WTC11 (cell line): ENCODE measurements at regions not wholly inside any gene's neighbourhood (a gene's known extent, or its start where the extent isn't known, plus 50 kb on each side); places are given as distances from the start of the nearest gene placed in this dataset.

Experiments used
- ATAC-seq: fragments of 200-7000 bp; cut with Tn5 transposase; 2 replicates; pipeline ENCODE4 v1.10.0; 2021; ENCODE audit warnings: mild to moderate bottlenecking, moderate library complexity
- CTCF ChIA-PET: fragments of 300-600 bp; sonication (Branson Sonifier 250); formaldehyde crosslinking; loops from one replicate; lab custom pipeline; 2021; ENCODE audit warnings: antibody characterized with exemption; lab: Charles Lee
- POLR2A ChIA-PET: fragments of 350-600 bp; sonication (Branson Sonifier 250); formaldehyde crosslinking; loops from one replicate; lab custom pipeline; 2021; ENCODE audit warnings: antibody characterized with exemption; lab: Charles Lee
- DNase-seq: peaks from one replicate; pipeline ENCODE4 v3.0.0; 2021; ENCODE audit warnings: low spot score
- H3K27ac Mint-ChIP-seq: 2 replicates; pipeline ENCODE4 v1.8.0; 2021; ENCODE audit warnings: mixed read lengths
- H3K27me3 Mint-ChIP-seq: 2 replicates; pipeline ENCODE4 v1.8.0; 2021; ENCODE audit warnings: low read depth, mild to moderate bottlenecking, moderate library complexity, mixed read lengths
- H3K36me3 Mint-ChIP-seq: 2 replicates; pipeline ENCODE4 v1.8.0; 2021; ENCODE audit warnings: mixed read lengths
- H3K4me1 Mint-ChIP-seq: 2 replicates; pipeline ENCODE4 v1.8.0; 2022; ENCODE audit warnings: mixed read lengths
- H3K4me3 Mint-ChIP-seq: 2 replicates; pipeline ENCODE4 v1.8.0; 2021; ENCODE audit warnings: mild to moderate bottlenecking, moderate library complexity, mixed read lengths
- H3K9me3 Mint-ChIP-seq: 2 replicates; pipeline ENCODE4 v1.8.0; 2021; ENCODE audit warnings: mixed read lengths
- ATF2 ChIP-seq: sonication (generic); formaldehyde crosslinking; IDR thresholded peaks from 2 replicates; pipeline ENCODE4 v1.8.1; 2022; ENCODE audit warnings: low read depth, missing genetic modification reagents, borderline replicate concordance
- CTCF ChIP-seq: fragments of 200-600 bp; IDR thresholded peaks from 2 replicates; pipeline ENCODE4 v1.8.0; 2022; ENCODE audit warnings: antibody characterized with exemption
- ELF4 ChIP-seq: sonication (generic); formaldehyde crosslinking; IDR thresholded peaks from 2 replicates; pipeline ENCODE4 v1.8.1; 2022; ENCODE audit warnings: low read depth, mild to moderate bottlenecking, moderate library complexity, missing genetic modification reagents
- EMX1 ChIP-seq: fragments of 250-450 bp; sonication (Bioruptor Pico); IDR thresholded peaks from 2 replicates; pipeline ENCODE4 v1.8.0; 2021; ENCODE audit warnings: mild to moderate bottlenecking
- ESRRA ChIP-seq: sonication (generic); formaldehyde crosslinking; IDR thresholded peaks from 2 replicates; pipeline ENCODE4 v1.8.1; 2022; ENCODE audit warnings: mild to moderate bottlenecking, missing genetic modification reagents, borderline replicate concordance
- FOXK1 ChIP-seq: sonication (generic); formaldehyde crosslinking; IDR thresholded peaks from 2 replicates; pipeline ENCODE4 v1.8.0; 2022; ENCODE audit warnings: mild to moderate bottlenecking, moderate library complexity, missing genetic modification reagents
- FOXP1 ChIP-seq: sonication (generic); formaldehyde crosslinking; IDR thresholded peaks from 2 replicates; pipeline ENCODE4 v1.8.0; 2022; ENCODE audit warnings: missing genetic modification reagents, mild to moderate bottlenecking, moderate library complexity, borderline replicate concordance
- HMGA2 ChIP-seq: fragments of 250-450 bp; sonication (Bioruptor Pico); IDR thresholded peaks from 2 replicates; pipeline ENCODE4 v1.4.0; 2021; ENCODE audit warnings: mild to moderate bottlenecking, moderate library complexity
- IRF2 ChIP-seq: sonication (generic); formaldehyde crosslinking; IDR thresholded peaks from 2 replicates; pipeline ENCODE4 v1.8.0; 2022; ENCODE audit warnings: low read depth, missing genetic modification reagents, borderline replicate concordance
- KAT7 ChIP-seq: sonication (generic); formaldehyde crosslinking; IDR thresholded peaks from 2 replicates; pipeline ENCODE4 v1.8.1; 2023; ENCODE audit warnings: missing genetic modification reagents, mild to moderate bottlenecking, borderline replicate concordance
- MXD4 ChIP-seq: fragments of 250-450 bp; sonication (Bioruptor Pico); IDR thresholded peaks from 2 replicates; pipeline ENCODE4 v1.8.0; 2021; ENCODE audit warnings: mild to moderate bottlenecking, moderate library complexity, borderline replicate concordance
- NR1H2 ChIP-seq: sonication (generic); formaldehyde crosslinking; IDR thresholded peaks from 2 replicates; pipeline ENCODE4 v1.9.0; 2021; ENCODE audit warnings: mild to moderate bottlenecking, moderate library complexity, missing genetic modification reagents
- NR3C1 ChIP-seq: sonication (generic); formaldehyde crosslinking; conservative IDR thresholded peaks from 2 replicates; pipeline ENCODE4 v1.8.1; 2023; ENCODE audit warnings: low read depth, mild to moderate bottlenecking, missing genetic modification reagents
- RORB ChIP-seq: fragments of 250-450 bp; sonication (Bioruptor Pico); IDR thresholded peaks from 2 replicates; pipeline ENCODE4 v1.9.0; 2021; ENCODE audit warnings: mild to moderate bottlenecking
- SMAD3 ChIP-seq: sonication (generic); formaldehyde crosslinking; IDR thresholded peaks from 2 replicates; pipeline ENCODE4 v1.8.0; 2022; ENCODE audit warnings: missing genetic modification reagents, mild to moderate bottlenecking, borderline replicate concordance
- SOX15 ChIP-seq: fragments of 250-450 bp; sonication (Bioruptor Pico); IDR thresholded peaks from 2 replicates; pipeline ENCODE4 v1.9.0; 2021; ENCODE audit warnings: mild to moderate bottlenecking
- TEAD1 ChIP-seq: sonication (generic); formaldehyde crosslinking; IDR thresholded peaks from 2 replicates; pipeline ENCODE4 v1.8.0; 2022; ENCODE audit warnings: mild to moderate bottlenecking, missing genetic modification reagents
- TEAD4 ChIP-seq: sonication (generic); formaldehyde crosslinking; IDR thresholded peaks from 2 replicates; pipeline ENCODE4 v1.8.0; 2022; ENCODE audit warnings: mild to moderate bottlenecking, missing genetic modification reagents
- ZNF138 ChIP-seq: sonication (generic); formaldehyde crosslinking; conservative IDR thresholded peaks from 2 replicates; pipeline ENCODE4 v1.8.1; 2022; ENCODE audit warnings: mild to moderate bottlenecking, moderate library complexity, missing genetic modification reagents
- ZNF423 ChIP-seq: fragments of 250-450 bp; sonication (Bioruptor Pico); IDR thresholded peaks from 2 replicates; pipeline ENCODE4 v2.1.2; 2022; ENCODE audit warnings: mild to moderate bottlenecking, moderate library complexity
- TF ChIP-seq, protein P1 (sequence below): fragments of 250-450 bp; sonication (Bioruptor Pico); IDR thresholded peaks from 2 replicates; pipeline ENCODE4 v1.9.0; 2021; ENCODE audit warnings: moderate library complexity, mild to moderate bottlenecking, inconsistent platforms, borderline replicate concordance
- TF ChIP-seq, protein P2 (sequence below): sonication (generic); formaldehyde crosslinking; IDR thresholded peaks from 2 replicates; pipeline ENCODE4 v1.8.1; 2022; ENCODE audit warnings: mild to moderate bottlenecking, moderate library complexity, missing genetic modification reagents
- TF ChIP-seq, protein P3 (sequence below): sonication (generic); formaldehyde crosslinking; IDR thresholded peaks from 2 replicates; pipeline ENCODE4 v1.8.1; 2023; ENCODE audit warnings: mild to moderate bottlenecking, missing genetic modification reagents
- TF ChIP-seq, protein P4 (sequence below): sonication (generic); formaldehyde crosslinking; IDR thresholded peaks from 2 replicates; pipeline ENCODE4 v1.8.1; 2023; ENCODE audit warnings: mild to moderate bottlenecking, missing genetic modification reagents, borderline replicate concordance

- ATAC-seq (no peak), DNase-seq (no peak)
- Mint-ChIP-seq H3K9me3 (peaks cover 5% of the 10 kb centered on the region; the same call in 1 of the 2 replicates), H3K4me1 (0 out of 2 replicates have a peak, but pooled peaks cover 5% of the 10 kb centered on the region), H3K36me3 (no peaks in the 10 kb centered on the region), H3K27me3 (no peaks in the 10 kb centered on the region), H3K4me3 (no peak overlapping the region), H3K27ac (no peak overlapping the region)
- TF ChIP-seq, protein P1, sequence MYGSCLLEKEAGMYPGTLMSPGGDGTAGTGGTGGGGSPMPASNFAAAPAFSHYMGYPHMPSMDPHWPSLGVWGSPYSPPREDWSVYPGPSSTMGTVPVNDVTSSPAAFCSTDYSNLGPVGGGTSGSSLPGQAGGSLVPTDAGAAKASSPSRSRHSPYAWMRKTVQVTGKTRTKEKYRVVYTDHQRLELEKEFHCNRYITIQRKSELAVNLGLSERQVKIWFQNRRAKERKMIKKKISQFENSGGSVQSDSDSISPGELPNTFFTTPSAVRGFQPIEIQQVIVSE (CRISPR knock-in tag), result no peak
- TF ChIP-seq MXD4 (CRISPR knock-in tag) (no peak), TEAD1 (CRISPR knock-in tag) (no peak), ELF4 (no peak), IRF2 (CRISPR knock-in tag) (no peak), FOXP1 (CRISPR knock-in tag) (no peak), NR1H2 (CRISPR knock-in tag) (no peak), ZNF423 (CRISPR knock-in tag) (no peak), CTCF (no peak), EMX1 (CRISPR knock-in tag) (no peak), ESRRA (CRISPR knock-in tag) (no peak), RORB (no peak)
- TF ChIP-seq, protein P2, sequence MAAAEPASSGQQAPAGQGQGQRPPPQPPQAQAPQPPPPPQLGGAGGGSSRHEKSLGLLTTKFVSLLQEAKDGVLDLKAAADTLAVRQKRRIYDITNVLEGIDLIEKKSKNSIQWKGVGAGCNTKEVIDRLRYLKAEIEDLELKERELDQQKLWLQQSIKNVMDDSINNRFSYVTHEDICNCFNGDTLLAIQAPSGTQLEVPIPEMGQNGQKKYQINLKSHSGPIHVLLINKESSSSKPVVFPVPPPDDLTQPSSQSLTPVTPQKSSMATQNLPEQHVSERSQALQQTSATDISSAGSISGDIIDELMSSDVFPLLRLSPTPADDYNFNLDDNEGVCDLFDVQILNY (CRISPR knock-in tag), result no peak
- TF ChIP-seq, protein P3, sequence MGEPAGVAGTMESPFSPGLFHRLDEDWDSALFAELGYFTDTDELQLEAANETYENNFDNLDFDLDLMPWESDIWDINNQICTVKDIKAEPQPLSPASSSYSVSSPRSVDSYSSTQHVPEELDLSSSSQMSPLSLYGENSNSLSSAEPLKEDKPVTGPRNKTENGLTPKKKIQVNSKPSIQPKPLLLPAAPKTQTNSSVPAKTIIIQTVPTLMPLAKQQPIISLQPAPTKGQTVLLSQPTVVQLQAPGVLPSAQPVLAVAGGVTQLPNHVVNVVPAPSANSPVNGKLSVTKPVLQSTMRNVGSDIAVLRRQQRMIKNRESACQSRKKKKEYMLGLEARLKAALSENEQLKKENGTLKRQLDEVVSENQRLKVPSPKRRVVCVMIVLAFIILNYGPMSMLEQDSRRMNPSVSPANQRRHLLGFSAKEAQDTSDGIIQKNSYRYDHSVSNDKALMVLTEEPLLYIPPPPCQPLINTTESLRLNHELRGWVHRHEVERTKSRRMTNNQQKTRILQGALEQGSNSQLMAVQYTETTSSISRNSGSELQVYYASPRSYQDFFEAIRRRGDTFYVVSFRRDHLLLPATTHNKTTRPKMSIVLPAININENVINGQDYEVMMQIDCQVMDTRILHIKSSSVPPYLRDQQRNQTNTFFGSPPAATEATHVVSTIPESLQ (CRISPR knock-in tag), result no peak
- ChIA-PET CTCF (no interaction called here), POLR2A (no interaction called here)
Observed at GRCh38 chr13:83702021-83702420, 180.3 kb downstream of the SLITRK1 start.

- TF ChIP-seq KAT7 (CRISPR knock-in tag) (no peak), SMAD3 (CRISPR knock-in tag) (no peak), NR3C1 (CRISPR knock-in tag) (no peak), HMGA2 (CRISPR knock-in tag) (no peak), IRF2 (CRISPR knock-in tag) (no peak), ZNF138 (CRISPR knock-in tag) (no peak), FOXK1 (CRISPR knock-in tag) (no peak), SOX15 (CRISPR knock-in tag) (no peak), ATF2 (no peak), TEAD4 (CRISPR knock-in tag) (no peak)
- TF ChIP-seq, protein P4, sequence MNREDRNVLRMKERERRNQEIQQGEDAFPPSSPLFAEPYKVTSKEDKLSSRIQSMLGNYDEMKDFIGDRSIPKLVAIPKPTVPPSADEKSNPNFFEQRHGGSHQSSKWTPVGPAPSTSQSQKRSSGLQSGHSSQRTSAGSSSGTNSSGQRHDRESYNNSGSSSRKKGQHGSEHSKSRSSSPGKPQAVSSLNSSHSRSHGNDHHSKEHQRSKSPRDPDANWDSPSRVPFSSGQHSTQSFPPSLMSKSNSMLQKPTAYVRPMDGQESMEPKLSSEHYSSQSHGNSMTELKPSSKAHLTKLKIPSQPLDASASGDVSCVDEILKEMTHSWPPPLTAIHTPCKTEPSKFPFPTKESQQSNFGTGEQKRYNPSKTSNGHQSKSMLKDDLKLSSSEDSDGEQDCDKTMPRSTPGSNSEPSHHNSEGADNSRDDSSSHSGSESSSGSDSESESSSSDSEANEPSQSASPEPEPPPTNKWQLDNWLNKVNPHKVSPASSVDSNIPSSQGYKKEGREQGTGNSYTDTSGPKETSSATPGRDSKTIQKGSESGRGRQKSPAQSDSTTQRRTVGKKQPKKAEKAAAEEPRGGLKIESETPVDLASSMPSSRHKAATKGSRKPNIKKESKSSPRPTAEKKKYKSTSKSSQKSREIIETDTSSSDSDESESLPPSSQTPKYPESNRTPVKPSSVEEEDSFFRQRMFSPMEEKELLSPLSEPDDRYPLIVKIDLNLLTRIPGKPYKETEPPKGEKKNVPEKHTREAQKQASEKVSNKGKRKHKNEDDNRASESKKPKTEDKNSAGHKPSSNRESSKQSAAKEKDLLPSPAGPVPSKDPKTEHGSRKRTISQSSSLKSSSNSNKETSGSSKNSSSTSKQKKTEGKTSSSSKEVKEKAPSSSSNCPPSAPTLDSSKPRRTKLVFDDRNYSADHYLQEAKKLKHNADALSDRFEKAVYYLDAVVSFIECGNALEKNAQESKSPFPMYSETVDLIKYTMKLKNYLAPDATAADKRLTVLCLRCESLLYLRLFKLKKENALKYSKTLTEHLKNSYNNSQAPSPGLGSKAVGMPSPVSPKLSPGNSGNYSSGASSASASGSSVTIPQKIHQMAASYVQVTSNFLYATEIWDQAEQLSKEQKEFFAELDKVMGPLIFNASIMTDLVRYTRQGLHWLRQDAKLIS (CRISPR knock-in tag), result no peak
- peak; percentile 83 for ATAC-seq
- peaks cover 9% of the 10 kb centered on the region for H3K4me1 Mint-ChIP-seq
- H3K27me3 Mint-ChIP-seq, result no peaks in the 10 kb centered on the region
- no peaks in the 10 kb centered on the region for H3K9me3 Mint-ChIP-seq
- ChIA-PET CTCF (no interaction called here), POLR2A (no interaction called here)
- H3K36me3 Mint-ChIP-seq, result no peaks in the 10 kb centered on the region
- no peak overlapping the region for H3K4me3 Mint-ChIP-seq
- no peak for DNase-seq
- no peak overlapping the region; the same call in 1 of the 2 replicates for H3K27ac Mint-ChIP-seq
Observed at GRCh38 chr13:83692800-83693199, 189.5 kb downstream of the SLITRK1 start.
